Stimulated activated CD4-positive, alpha-beta T cell treated with anti-CD3 and anti-CD28 coated beads, Interleukin-4, amount 100 ng/mL, for 4 hours (primary cell): ENCODE measurements at regions not wholly inside any gene's neighbourhood (a gene's known extent, or its start where the extent isn't known, plus 50 kb on each side); places are given as distances from the start of the nearest gene placed in this dataset.

Source experiments
- DNase-seq, 2 experiments: peaks; one replicate each; pipeline ENCODE4 v3.0.0-alpha.2; 2020

GRCh38 chr3:18027161-18027939, 284.9 kb upstream of the TBC1D5 start:
- DNase-seq = no peak

- DNase-seq = no peak
Measured at GRCh38 chr3:18024715-18025114, 282.3 kb upstream of the TBC1D5 start.

GRCh38 chr3:18019161-18019495, 276.7 kb upstream of the TBC1D5 start:
- no peak for DNase-seq

- no peak for DNase-seq
Measured at GRCh38 chr3:18018491-18019160, 276.2 kb upstream of the TBC1D5 start.

- no peak for DNase-seq
Measured at GRCh38 chr3:18016366-18016765, 273.9 kb upstream of the TBC1D5 start.

GRCh38 chr3:18012933-18013332, 270.5 kb upstream of the TBC1D5 start:
- DNase-seq = no peak

GRCh38 chr3:18012436-18012835, 270.0 kb upstream of the TBC1D5 start:
- DNase-seq = no peak

- no peak for DNase-seq
Measured at GRCh38 chr3:18011387-18011786, 269.0 kb upstream of the TBC1D5 start.

GRCh38 chr3:18010001-18010400, 267.6 kb upstream of the TBC1D5 start:
- no peak for DNase-seq

- DNase-seq = no peak
Measured at GRCh38 chr3:18008706-18009368, 266.4 kb upstream of the TBC1D5 start.

GRCh38 chr3:18007980-18008379, 265.5 kb upstream of the TBC1D5 start:
- DNase-seq = no peak

- DNase-seq = no peak
Measured at GRCh38 chr3:17995769-17996168, 253.3 kb upstream of the TBC1D5 start.

GRCh38 chr3:17994167-17994566, 251.7 kb upstream of the TBC1D5 start:
- no peak for DNase-seq

- no peak for DNase-seq
Measured at GRCh38 chr3:17990390-17990789, 248.0 kb upstream of the TBC1D5 start.

GRCh38 chr3:17986348-17986816, 244.0 kb upstream of the TBC1D5 start:
- no peak for DNase-seq

- DNase-seq = no peak
Measured at GRCh38 chr3:17985658-17986347, 243.4 kb upstream of the TBC1D5 start.

GRCh38 chr3:17983106-17983505, 240.7 kb upstream of the TBC1D5 start:
- DNase-seq = no peak

- no peak for DNase-seq
Measured at GRCh38 chr3:17982211-17982880, 239.9 kb upstream of the TBC1D5 start.

GRCh38 chr3:17980863-17981262, 238.4 kb upstream of the TBC1D5 start:
- DNase-seq = no peak

GRCh38 chr3:17979911-17980310, 237.5 kb upstream of the TBC1D5 start:
- no peak for DNase-seq

- no peak for DNase-seq
Measured at GRCh38 chr3:17979252-17979651, 236.8 kb upstream of the TBC1D5 start.

GRCh38 chr3:17974206-17974841, 231.9 kb upstream of the TBC1D5 start:
- DNase-seq = no peak
